DOHH2 (cell line): ENCODE measurements at regions not wholly inside any gene's neighbourhood (a gene's known extent, or its start where the extent isn't known, plus 50 kb on each side); places are given as distances from the start of the nearest gene placed in this dataset.

ENCODE experiments used
- H3F3A ChIP-seq: fragments of 200-600 bp; sonication (generic), shearing (Covaris generic); 2 replicates; pipeline ENCODE4 v1.6.0; 2016; ENCODE audit warnings: antibody characterized with exemption, mild to moderate bottlenecking; ENCODE audit not compliant: control insufficient read depth, insufficient read depth
- H3K27ac ChIP-seq: fragments of 200-600 bp; sonication (generic); 2 replicates; pipeline ENCODE4 v1.5.1; 2014; ENCODE audit warnings: low read depth, mild to moderate bottlenecking, low read length, moderate library complexity
- H3K27me3 ChIP-seq: fragments of 200-600 bp; sonication (generic); 2 replicates; pipeline ENCODE4 v1.6.1; 2014; ENCODE audit warnings: mild to moderate bottlenecking, low read length, mixed read lengths; ENCODE audit not compliant: control insufficient read depth
- H3K36me3 ChIP-seq: fragments of 200-600 bp; sonication (generic); 2 replicates; pipeline ENCODE4 v1.6.1; 2014; ENCODE audit warnings: mild to moderate bottlenecking, low read length, moderate library complexity, mixed read lengths; ENCODE audit not compliant: control insufficient read depth
- H3K4me1 ChIP-seq: fragments of 200-600 bp; sonication (generic); 2 replicates; pipeline ENCODE4 v1.6.1; 2014; ENCODE audit warnings: mild to moderate bottlenecking, low read length, mixed read lengths; ENCODE audit not compliant: control insufficient read depth
- H3K4me2 ChIP-seq: fragments of 200-600 bp; sonication (generic); 2 replicates; pipeline ENCODE4 v1.6.0; 2014; ENCODE audit warnings: mild to moderate bottlenecking, low read length, moderate library complexity
- H3K4me3 ChIP-seq: fragments of 200-600 bp; sonication (generic); 2 replicates; pipeline ENCODE4 v1.5.1; 2014; ENCODE audit warnings: mild to moderate bottlenecking, low read length, mixed read lengths
- H3K79me2 ChIP-seq: fragments of 200-600 bp; sonication (generic); 2 replicates; pipeline ENCODE4 v1.6.1; 2014; ENCODE audit warnings: mild to moderate bottlenecking, low read length, mixed read lengths; ENCODE audit not compliant: control insufficient read depth
- H3K9me2 ChIP-seq: fragments of 200-600 bp; sonication (generic); replicated peaks from 2 replicates; pipeline ENCODE4 v1.6.1; 2014; ENCODE audit warnings: mild to moderate bottlenecking, low read length, mixed read lengths; ENCODE audit not compliant: control insufficient read depth
- H3K9me3 ChIP-seq: fragments of 200-600 bp; sonication (generic); 2 replicates; pipeline ENCODE4 v1.6.1; 2014; ENCODE audit warnings: antibody characterized with exemption, low read length, mixed read lengths; ENCODE audit not compliant: control insufficient read depth, insufficient read depth
- H4K20me1 ChIP-seq: fragments of 200-600 bp; sonication (generic); 2 replicates; pipeline ENCODE4 v1.6.0; 2014; ENCODE audit warnings: low read depth, mild to moderate bottlenecking, antibody characterized with exemption, low read length, moderate library complexity; ENCODE audit not compliant: control insufficient read depth, insufficient read depth
- EZH2phosphoT487 ChIP-seq: fragments of 200-600 bp; sonication (generic); IDR thresholded peaks from 2 replicates; pipeline ENCODE4 v1.6.1; 2017; ENCODE audit warnings: borderline replicate concordance, mild to moderate bottlenecking, antibody characterized with exemption, low read length, moderate library complexity, mixed read lengths
- TF ChIP-seq, protein P1 (sequence below): fragments of 200-600 bp; sonication (generic); IDR thresholded peaks from one replicate; pipeline ENCODE4 v1.5.1; 2014; ENCODE audit warnings: antibody characterized with exemption, mild to moderate bottlenecking, low read depth, low read length; ENCODE audit not compliant: poor library complexity, severe bottlenecking

DNA sequence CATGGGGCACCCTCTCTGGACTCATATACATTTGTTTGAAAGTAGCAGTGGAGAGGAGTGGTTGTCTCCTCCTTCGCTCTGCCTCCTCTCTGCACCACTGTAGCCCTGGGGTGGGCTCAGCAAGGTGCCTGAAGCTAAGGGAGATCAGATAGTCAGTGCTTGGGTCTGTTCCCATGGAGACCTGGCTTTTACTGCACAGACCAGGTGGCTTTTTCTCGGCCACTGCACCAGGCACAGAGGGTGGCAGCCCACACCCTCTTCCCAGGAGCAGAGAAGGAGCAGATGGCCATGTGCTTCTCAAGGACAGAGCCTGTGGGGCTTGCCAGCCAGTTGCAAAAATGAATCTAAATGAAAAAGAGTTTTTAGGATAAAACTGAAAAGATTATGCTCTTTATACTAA is 123.4 kb upstream of the KCNK1 start:
- TF ChIP-seq, protein P1, sequence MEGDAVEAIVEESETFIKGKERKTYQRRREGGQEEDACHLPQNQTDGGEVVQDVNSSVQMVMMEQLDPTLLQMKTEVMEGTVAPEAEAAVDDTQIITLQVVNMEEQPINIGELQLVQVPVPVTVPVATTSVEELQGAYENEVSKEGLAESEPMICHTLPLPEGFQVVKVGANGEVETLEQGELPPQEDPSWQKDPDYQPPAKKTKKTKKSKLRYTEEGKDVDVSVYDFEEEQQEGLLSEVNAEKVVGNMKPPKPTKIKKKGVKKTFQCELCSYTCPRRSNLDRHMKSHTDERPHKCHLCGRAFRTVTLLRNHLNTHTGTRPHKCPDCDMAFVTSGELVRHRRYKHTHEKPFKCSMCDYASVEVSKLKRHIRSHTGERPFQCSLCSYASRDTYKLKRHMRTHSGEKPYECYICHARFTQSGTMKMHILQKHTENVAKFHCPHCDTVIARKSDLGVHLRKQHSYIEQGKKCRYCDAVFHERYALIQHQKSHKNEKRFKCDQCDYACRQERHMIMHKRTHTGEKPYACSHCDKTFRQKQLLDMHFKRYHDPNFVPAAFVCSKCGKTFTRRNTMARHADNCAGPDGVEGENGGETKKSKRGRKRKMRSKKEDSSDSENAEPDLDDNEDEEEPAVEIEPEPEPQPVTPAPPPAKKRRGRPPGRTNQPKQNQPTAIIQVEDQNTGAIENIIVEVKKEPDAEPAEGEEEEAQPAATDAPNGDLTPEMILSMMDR: no peak
- TF ChIP-seq EZH2phosphoT487: no peak
- Histone ChIP-seq H3K4me3 (no peak overlapping the region), H3K27me3 (no peaks in the 10 kb centered on the region), H3K4me2 (no peak overlapping the region), H3K9me2 (no peaks in the 10 kb centered on the region), H4K20me1 (no peaks in the 10 kb centered on the region), H3K27ac (no peak overlapping the region), H3K79me2 (no peaks in the 10 kb centered on the region), H3K4me1 (no peaks in the 10 kb centered on the region), H3F3A (no peaks in the 10 kb centered on the region), H3K9me3 (no peaks in the 10 kb centered on the region), H3K36me3 (no peaks in the 10 kb centered on the region)

DNA sequence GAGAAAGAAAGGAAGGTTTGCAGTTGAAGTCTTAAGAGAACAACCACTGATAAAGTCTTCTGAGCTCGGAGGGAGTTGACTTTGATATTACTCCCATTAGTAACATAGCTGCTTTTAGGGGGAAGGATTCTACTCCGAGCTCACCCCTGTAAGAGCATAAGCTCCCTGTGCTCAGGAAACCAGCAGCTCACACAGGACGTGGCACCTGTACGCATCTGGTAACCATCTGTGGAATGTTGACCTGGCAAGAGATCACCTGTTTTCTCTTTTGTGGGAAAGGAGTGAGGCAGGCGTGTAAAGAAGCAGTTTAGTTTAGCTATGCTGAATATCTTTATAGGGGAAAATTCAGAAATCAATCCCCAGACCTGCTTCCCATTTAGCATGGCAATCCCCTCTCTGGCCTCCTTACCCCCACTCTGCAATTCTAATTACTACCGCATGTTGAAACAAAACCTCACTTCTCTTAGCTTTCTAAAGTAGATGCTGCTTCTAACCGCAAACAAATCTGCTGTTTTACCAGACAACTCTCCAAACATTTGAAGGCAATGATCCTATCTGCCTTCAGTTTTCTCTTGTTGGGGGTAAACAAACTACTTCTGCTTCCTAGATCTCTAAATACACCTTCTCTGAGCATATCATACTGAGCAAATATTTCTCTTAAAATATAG is 121.8 kb upstream of the KCNK1 start:
- Histone ChIP-seq H3K9me3 (no peaks in the 10 kb centered on the region), H3K79me2 (no peaks in the 10 kb centered on the region), H3K4me3 (no peak overlapping the region), H3K27me3 (no peaks in the 10 kb centered on the region), H3K4me1 (no peaks in the 10 kb centered on the region), H3K36me3 (no peaks in the 10 kb centered on the region), H3K9me2 (no peaks in the 10 kb centered on the region), H3F3A (no peaks in the 10 kb centered on the region), H4K20me1 (no peaks in the 10 kb centered on the region), H3K4me2 (no peak overlapping the region), H3K27ac (no peak overlapping the region)
- TF ChIP-seq EZH2phosphoT487: no peak
- TF ChIP-seq, protein P1: no peak

DNA sequence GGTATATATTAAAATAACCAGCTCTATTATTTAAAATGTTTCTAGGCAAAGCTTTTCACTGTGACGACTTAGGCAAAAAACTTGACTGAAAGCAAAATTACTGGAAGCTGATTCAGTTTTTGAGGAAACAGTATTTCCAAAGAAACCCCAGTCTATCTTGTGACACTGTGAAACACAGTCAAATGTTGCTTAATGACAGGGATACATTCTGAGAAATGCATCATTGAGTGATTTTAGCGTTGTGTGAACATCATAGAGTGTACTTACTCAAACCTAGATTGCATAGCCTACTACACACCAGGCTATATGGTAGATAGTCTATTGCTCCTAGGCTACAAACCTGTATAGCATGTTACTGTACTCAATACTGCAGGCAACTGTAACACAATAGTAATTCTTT is 116.9 kb upstream of the KCNK1 start:
- Histone ChIP-seq H3K9me2 (no peaks in the 10 kb centered on the region; the same call in 1 of the 2 replicates), H3K4me1 (no peaks in the 10 kb centered on the region), H3F3A (no peaks in the 10 kb centered on the region), H3K4me3 (no peak overlapping the region), H3K27me3 (no peaks in the 10 kb centered on the region), H3K9me3 (no peaks in the 10 kb centered on the region), H3K36me3 (no peaks in the 10 kb centered on the region), H3K79me2 (no peaks in the 10 kb centered on the region), H3K27ac (no peak overlapping the region), H4K20me1 (no peaks in the 10 kb centered on the region), H3K4me2 (no peak overlapping the region)
- no peak for TF ChIP-seq EZH2phosphoT487
- TF ChIP-seq, protein P1: no peak
